HG03139 (cell line): ENCODE measurements at regions not wholly inside any gene's neighbourhood (a gene's known extent, or its start where the extent isn't known, plus 50 kb on each side); places are given as distances from the start of the nearest gene placed in this dataset.

Experiments used
- ATAC-seq: cut with Tn5 transposase; IDR thresholded peaks from one replicate; pipeline ENCODE4 v1.9.1; 2021; ENCODE audit not compliant: unreplicated experiment

GRCh38 chr3:94564247-94564646 lies 501.4 kb downstream of the NSUN3 start:
- no peak for ATAC-seq

DNA sequence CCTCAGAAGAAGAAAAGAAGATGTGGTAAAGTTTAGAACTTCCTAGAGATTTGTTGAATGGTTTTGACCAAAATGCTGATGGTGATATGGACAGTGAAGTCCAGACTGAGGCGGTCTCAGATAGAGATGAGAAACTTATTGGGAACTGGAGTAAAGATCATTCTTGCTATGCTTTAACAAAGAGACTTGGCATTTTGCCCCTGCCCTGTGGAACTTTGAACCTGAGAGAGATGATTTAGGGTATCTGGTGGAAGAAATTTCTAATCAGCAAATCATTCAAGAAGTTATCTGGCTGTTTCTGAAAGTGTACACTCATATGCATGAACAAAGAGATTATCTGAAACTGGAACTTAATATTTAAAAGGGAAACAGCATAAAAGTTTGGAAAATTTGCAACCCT lies 505.2 kb downstream of the NSUN3 start:
- no peak for ATAC-seq

GRCh38 chr3:94573337-94573736 lies 510.5 kb downstream of the NSUN3 start:
- ATAC-seq = no peak

GRCh38 chr3:94587291-94587690 lies 524.4 kb downstream of the NSUN3 start:
- ATAC-seq = no peak

GRCh38 chr3:94593526-94594150 lies 530.8 kb downstream of the NSUN3 start:
- ATAC-seq = no peak

DNA sequence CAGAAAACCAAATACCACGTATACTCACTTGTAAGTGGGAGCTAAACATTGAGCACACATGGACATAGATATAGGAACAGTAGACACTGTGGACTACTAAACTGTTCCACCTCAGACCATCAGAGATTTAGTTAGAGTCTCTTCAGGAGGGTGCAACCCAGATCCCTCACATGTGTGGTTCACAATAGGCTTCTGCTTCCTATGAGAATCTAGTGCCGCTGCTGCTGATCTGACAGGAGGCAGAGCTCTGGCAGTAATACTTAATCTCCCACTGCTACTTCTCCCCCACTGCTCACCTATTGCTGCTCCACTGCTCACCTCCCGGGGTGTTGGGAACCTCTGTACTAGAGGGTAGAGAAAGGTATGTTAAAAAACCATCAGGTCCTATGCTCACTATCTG lies 533.3 kb downstream of the NSUN3 start:
- ATAC-seq = no peak

DNA sequence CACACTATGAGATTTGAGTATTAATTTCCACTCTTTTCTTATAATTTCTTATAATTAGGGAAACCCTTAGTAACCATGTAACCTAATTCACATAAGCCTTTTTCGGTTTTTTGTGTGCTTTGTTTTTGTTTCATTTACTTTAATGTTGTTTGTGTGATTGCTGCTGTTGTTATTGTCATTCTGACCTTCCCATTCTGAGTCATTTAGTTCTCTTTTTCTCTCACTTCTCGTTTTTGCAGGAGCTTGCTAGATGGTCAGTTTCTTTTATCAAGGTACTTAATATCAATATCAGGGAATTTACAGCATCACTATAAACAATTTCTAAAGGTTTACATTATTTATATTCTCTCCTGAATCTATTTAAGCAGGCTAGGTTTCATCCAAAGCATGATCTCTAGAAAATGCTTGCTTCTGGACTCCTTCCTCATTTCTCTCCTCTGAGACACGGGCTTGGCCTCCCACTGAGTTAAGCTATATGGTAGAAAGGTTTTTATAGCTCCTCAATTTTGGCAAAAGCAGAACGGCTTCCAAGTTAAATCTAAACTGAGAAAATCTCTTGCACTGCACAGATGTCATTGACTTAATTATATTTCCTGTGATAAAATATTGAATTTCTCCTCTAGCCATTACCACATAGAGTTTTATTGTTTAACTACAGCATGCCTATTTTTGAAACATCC lies 534.2 kb downstream of the NSUN3 start:
- no peak for ATAC-seq

DNA sequence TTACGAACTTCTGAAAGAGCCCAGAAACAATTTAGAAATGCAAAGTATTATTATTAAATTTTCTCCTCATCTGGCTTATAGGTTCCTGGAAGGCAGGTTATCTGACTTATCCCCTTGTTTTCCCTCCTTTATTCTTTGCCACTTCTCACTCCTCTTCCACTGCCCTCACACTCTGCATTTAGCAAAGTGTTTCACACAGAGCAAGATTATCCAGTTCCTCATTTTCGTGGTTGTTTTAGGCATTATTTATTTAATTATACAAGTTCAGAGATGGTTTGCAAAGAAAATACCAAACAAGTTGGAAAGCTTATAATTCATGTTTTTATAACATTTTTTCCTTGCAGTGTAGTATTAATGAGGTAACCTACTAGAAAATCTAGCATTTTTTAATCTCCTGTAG lies 544.9 kb downstream of the NSUN3 start:
- ATAC-seq = no peak

DNA sequence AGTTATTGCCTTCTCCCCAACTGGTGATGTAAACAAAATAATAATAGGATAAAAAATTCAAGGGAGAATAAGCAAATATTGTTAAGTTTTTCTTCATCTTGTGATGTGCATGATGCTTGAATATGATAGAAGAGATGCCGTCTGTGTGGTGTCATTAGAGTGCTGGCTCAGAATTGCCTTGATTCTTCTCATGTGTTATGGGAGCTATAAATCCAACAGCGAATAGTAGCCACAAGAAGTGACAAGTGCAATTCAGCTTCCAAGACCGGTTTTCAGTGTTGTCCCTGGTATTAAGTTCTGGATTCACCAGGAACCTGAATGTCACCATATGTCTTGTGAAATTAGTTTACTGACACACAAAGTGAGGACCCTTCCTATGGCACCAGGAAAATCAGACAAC lies 547.0 kb downstream of the NSUN3 start:
- no peak for ATAC-seq

DNA sequence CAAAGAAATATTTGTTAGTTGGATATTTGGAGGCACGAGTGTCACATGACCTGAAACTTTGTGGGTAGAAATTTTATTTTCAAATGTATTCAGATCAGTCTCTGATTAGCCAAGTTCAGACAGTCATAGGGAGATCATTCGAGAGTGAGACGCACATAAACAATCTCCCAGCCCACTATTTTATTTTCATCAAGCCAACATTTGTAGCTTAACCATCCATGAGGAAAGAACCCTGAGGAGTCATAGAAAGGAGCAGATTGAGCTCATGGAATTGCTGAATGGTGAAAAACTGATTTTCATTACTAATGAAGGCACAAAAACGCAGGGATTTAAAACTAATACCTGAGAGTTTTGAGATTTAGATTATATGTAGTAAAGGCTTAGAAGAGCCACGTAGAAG lies 548.7 kb downstream of the NSUN3 start:
- no peak for ATAC-seq

- ATAC-seq = no peak
Observed at GRCh38 chr3:94612631-94613030, 549.8 kb downstream of the NSUN3 start.

- ATAC-seq = no peak
Observed at GRCh38 chr3:94614192-94614591, 551.3 kb downstream of the NSUN3 start.

- no peak for ATAC-seq
Observed at GRCh38 chr3:94615275-94616065, 552.6 kb downstream of the NSUN3 start.

DNA sequence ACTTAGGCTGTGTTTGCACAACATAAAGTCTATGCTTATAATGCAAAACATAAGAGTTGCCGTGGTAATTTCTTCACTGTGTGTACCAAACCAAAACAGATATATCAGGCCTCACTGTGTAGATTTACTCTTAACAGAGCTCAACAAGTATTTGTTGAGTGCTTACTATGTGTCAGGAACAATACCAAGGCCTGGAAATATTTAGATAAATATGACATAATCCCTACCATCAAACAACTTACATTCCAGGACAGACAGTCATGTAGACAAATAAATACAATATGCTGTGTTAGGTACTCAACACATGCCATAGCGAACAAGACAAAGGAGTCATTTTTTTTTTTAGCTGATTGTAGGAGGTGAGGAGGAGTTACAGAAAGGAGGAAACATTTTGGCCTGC lies 554.0 kb downstream of the NSUN3 start:
- ATAC-seq = no peak

DNA sequence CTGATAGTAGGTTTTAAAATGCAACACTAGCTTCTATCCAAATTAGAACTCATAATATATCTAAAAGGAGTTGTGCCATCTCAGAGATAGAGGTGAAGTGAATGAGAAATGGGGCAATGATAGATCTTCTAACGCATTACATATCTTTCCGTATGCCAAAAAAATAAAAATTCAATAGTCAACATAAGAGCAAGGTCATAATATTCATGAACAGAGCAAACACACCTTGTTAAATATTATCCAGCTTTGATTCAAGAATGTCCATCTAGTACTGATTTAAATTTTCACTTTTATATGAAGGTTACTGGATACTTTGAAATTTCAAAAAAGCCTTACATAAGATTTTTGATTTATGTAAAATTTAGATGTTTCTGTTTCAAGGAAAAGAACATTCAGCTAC lies 554.5 kb downstream of the NSUN3 start:
- ATAC-seq = no peak

DNA sequence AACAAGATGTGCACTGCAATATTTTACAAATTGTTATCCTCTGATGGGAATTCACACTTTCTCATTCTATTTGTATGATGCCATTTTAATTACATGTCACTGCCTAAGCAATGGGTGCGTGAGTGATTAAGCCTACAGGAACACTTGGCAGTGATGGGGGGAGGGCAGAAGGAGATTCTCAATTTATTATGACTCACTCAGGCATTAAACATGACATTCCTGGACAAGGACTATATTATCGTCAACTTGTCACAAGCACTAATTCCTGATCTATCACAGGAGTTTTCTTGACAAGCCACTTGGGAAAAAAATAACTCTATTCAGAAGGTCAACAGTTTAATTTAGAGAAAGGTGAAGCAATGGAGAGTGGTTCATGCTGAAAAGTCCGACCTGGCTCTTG lies 556.8 kb downstream of the NSUN3 start:
- no peak for ATAC-seq

DNA sequence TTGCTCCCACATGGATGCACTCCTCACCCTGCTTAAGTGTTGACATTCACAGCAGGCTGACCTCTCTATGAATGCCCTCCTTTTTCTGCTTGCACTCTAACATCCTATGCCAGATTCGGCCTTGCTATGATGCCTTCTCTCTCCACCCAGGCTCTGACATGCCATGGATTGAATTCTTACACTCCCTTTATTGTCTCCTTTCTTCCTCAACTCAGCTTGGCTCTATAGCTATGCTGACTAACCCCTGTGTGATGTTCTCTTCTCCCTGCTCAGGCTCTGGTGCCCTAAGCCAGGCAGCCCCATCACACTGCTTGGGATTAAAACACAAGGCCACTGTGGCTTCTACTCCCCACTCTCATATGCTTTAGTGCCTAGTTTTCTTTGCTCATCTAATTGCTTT lies 563.7 kb downstream of the NSUN3 start:
- ATAC-seq = no peak

GRCh38 chr3:94627689-94628088 lies 564.8 kb downstream of the NSUN3 start:
- ATAC-seq = no peak

DNA sequence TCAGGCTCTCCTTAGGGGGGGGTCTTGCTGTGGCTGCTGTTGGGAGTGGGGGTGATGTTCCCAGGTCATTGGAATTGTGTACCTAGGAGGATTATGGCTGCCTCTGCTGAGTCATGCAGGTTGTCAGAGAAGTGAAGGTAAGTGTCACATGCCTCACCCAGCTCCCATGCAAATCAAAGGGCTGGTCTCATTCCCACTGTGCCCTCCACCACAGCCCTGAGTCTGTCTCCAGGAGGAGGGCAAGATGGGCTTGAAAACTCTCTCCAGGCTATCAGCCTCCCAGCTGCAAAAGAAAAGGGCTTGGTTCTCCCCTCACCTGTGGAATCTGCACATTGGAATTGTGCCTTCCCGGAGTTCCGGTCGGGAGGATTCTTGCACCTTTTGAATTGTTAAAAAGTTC lies 580.5 kb downstream of the NSUN3 start:
- no peak for ATAC-seq

DNA sequence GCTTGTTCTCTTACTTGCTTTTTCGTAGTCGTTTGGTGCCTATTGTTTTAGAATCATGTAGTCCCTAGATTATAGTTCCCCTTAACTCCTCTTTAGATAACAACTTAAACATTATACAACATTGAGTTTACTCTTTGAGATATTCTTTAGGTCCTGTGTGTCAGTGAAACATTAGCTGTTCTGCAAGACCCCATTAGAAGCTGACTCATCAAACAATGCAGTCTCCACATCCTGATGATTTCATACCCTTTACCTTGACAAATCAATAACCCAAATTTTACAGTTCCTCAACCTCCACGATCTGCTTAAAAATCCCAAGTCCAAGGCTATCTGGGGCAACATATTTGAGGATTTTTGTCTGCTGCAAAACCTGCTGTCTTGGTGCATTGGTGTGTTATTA lies 582.9 kb downstream of the NSUN3 start:
- no peak for ATAC-seq

DNA sequence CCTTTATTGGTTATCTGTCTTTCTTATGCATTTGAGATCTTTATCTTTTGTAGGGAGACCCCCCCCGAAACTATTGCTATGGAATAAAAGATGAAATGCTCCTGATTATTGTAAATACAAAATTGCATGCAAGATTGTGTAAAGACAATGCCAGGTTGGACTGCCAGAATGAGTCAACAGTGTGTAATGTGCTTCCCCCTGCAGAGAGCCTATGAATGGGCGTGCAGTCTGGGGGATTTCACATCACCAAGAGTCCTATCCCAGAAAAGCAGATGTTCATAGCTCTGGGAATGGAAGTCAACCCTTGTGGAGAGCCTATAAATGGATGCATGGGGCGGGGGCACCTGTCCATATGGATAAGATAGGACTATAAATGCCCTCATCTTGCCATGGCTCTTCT lies 584.3 kb downstream of the NSUN3 start:
- ATAC-seq = no peak
